GM19463 (cell line): ENCODE measurements at regions not wholly inside any gene's neighbourhood (a gene's known extent, or its start where the extent isn't known, plus 50 kb on each side); places are given as distances from the start of the nearest gene placed in this dataset.

ENCODE experiments used
- ATAC-seq: cut with Tn5 transposase; IDR thresholded peaks from one replicate; pipeline ENCODE4 v1.9.1; 2021; ENCODE audit warnings: mild to moderate bottlenecking, moderate library complexity; ENCODE audit not compliant: unreplicated experiment

GRCh38 chr14:101236496-101237251 is 324.6 kb upstream of the DIO3 start:
- ATAC-seq: no peak

- no peak for ATAC-seq
Observed at GRCh38 chr14:101237252-101237616, 324.1 kb upstream of the DIO3 start.

GRCh38 chr14:101239065-101239464 is 322.2 kb upstream of the DIO3 start:
- no peak for ATAC-seq

- no peak for ATAC-seq
Observed at GRCh38 chr14:101241147-101241546, 320.1 kb upstream of the DIO3 start.

- ATAC-seq: no peak
Observed at GRCh38 chr14:101241807-101242278, 319.5 kb upstream of the DIO3 start.

GRCh38 chr14:101242442-101243385 is 318.6 kb upstream of the DIO3 start:
- ATAC-seq: no peak

GRCh38 chr14:101243587-101244338 is 317.5 kb upstream of the DIO3 start:
- no peak for ATAC-seq

- no peak for ATAC-seq
Observed at GRCh38 chr14:101246894-101247841, 314.1 kb upstream of the DIO3 start.

- ATAC-seq: no peak
Observed at GRCh38 chr14:101247842-101248725, 313.2 kb upstream of the DIO3 start.

- ATAC-seq: no peak
Observed at GRCh38 chr14:101248840-101249675, 312.2 kb upstream of the DIO3 start.

GRCh38 chr14:101249676-101250036 is 311.6 kb upstream of the DIO3 start:
- ATAC-seq: no peak

- no peak for ATAC-seq
Observed at GRCh38 chr14:101250336-101250947, 310.9 kb upstream of the DIO3 start.

GRCh38 chr14:101250948-101251811 is 310.1 kb upstream of the DIO3 start:
- ATAC-seq: no peak

GRCh38 chr14:101251812-101252442 is 309.4 kb upstream of the DIO3 start:
- ATAC-seq: no peak

GRCh38 chr14:101252443-101253214 is 308.7 kb upstream of the DIO3 start:
- ATAC-seq: no peak

- ATAC-seq: no peak
Observed at GRCh38 chr14:101253948-101254347, 307.3 kb upstream of the DIO3 start.
